IMR-90 (cell line): ENCODE measurements at regions not wholly inside any gene's neighbourhood (a gene's known extent, or its start where the extent isn't known, plus 50 kb on each side); places are given as distances from the start of the nearest gene placed in this dataset.

Experiments
- BHLHE40 ChIP-seq: fragments of 150-350 bp; IDR thresholded peaks from 2 replicates; pipeline ENCODE4 v1.6.1; 2016; ENCODE audit warnings: mild to moderate bottlenecking, low read depth, low read length
- CEBPB ChIP-seq: IDR thresholded peaks from 2 replicates; pipeline ENCODE4 v1.6.1; 2012; ENCODE audit warnings: low read depth, low read length, improper control_type of control experiment
- MAZ ChIP-seq: IDR thresholded peaks from 2 replicates; pipeline ENCODE4 v1.6.1; 2012; ENCODE audit warnings: low read depth, mild to moderate bottlenecking, low read length, improper control_type of control experiment, moderate library complexity, borderline replicate concordance
- MXI1 ChIP-seq: IDR thresholded peaks from 2 replicates; pipeline ENCODE4 v1.6.1; 2012; ENCODE audit warnings: low read depth, mild to moderate bottlenecking, low read length, moderate library complexity, borderline replicate concordance
- POLR2A ChIP-seq: IDR thresholded peaks from 2 replicates; pipeline ENCODE4 v1.6.1; 2012; ENCODE audit warnings: mild to moderate bottlenecking, low read depth, low read length
- RAD21 ChIP-seq: IDR thresholded peaks from 2 replicates; pipeline ENCODE4 v1.6.1; 2012; ENCODE audit warnings: low read length, improper control_type of control experiment
- RCOR1 ChIP-seq: IDR thresholded peaks from 2 replicates; pipeline ENCODE4 v1.6.1; 2012; ENCODE audit warnings: mild to moderate bottlenecking, low read length, improper control_type of control experiment; ENCODE audit not compliant: insufficient replicate concordance
- RFX5 ChIP-seq: IDR thresholded peaks from 2 replicates; pipeline ENCODE4 v1.8.0; 2012; ENCODE audit warnings: low read depth, mild to moderate bottlenecking, low read length, moderate library complexity
- SMC3 ChIP-seq: fragments of 150-350 bp; IDR thresholded peaks from 2 replicates; pipeline ENCODE4 v1.6.1; 2016; ENCODE audit warnings: low read depth, mild to moderate bottlenecking, antibody characterized with exemption, low read length, moderate library complexity
- TF ChIP-seq, protein P1 (sequence below): conservative IDR thresholded peaks from 2 replicates; pipeline ENCODE4 v1.5.1; 2012; ENCODE audit warnings: mild to moderate bottlenecking, low read depth, low read length, improper control_type of control experiment
- TF ChIP-seq, protein P2 (sequence below): fragments of 150-350 bp; IDR thresholded peaks from 2 replicates; pipeline ENCODE4 v1.6.1; 2016; ENCODE audit warnings: low read depth, mild to moderate bottlenecking, low read length, moderate library complexity, borderline replicate concordance

DNA sequence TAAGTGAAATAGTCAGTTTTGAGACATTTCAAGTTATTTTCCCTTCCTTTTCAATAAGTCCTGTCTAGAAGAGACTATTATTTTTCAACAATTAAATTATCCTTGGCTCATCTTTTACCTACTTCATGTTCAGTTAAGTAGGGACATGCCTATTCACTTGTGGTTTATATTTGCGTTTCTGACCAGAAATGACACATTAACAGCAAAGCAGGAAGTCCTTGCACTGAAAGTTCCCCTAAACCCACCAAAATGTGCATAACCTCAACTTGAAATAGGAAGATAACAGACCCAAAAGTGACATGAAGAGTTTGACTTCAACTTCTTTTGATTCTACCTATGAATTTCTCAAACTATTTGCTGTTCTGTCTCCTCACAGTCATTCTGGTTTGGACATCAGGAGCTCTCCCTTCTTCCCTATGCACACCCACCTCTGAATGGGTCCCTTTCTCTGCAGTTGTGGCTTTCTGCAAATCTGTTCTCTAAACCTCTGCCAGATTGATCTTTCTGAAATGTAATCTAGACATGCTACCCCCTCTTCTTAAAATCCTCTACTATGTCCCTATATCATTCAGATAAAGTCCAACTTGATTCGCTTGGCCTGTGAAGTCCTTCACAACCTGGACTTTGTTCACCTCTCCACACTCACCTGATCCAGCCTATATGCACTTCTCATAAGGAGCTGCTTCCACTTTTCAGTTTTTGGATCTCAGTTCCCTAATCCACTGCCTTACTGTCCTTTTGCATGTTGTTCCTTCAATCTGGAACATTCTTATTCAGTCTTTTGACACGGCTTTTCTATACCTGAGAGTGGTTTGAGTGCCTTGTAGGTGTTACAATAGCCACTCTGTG is 661.5 kb upstream of the ADGRL4 start:
- TF ChIP-seq, protein P1, sequence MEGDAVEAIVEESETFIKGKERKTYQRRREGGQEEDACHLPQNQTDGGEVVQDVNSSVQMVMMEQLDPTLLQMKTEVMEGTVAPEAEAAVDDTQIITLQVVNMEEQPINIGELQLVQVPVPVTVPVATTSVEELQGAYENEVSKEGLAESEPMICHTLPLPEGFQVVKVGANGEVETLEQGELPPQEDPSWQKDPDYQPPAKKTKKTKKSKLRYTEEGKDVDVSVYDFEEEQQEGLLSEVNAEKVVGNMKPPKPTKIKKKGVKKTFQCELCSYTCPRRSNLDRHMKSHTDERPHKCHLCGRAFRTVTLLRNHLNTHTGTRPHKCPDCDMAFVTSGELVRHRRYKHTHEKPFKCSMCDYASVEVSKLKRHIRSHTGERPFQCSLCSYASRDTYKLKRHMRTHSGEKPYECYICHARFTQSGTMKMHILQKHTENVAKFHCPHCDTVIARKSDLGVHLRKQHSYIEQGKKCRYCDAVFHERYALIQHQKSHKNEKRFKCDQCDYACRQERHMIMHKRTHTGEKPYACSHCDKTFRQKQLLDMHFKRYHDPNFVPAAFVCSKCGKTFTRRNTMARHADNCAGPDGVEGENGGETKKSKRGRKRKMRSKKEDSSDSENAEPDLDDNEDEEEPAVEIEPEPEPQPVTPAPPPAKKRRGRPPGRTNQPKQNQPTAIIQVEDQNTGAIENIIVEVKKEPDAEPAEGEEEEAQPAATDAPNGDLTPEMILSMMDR = no peak
- no peak for TF ChIP-seq POLR2A
- TF ChIP-seq BHLHE40 = no peak
- no peak for TF ChIP-seq CEBPB
- TF ChIP-seq, protein P2, sequence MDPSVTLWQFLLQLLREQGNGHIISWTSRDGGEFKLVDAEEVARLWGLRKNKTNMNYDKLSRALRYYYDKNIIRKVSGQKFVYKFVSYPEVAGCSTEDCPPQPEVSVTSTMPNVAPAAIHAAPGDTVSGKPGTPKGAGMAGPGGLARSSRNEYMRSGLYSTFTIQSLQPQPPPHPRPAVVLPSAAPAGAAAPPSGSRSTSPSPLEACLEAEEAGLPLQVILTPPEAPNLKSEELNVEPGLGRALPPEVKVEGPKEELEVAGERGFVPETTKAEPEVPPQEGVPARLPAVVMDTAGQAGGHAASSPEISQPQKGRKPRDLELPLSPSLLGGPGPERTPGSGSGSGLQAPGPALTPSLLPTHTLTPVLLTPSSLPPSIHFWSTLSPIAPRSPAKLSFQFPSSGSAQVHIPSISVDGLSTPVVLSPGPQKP = no peak
- no peak for TF ChIP-seq RFX5
- no peak for TF ChIP-seq MXI1
- no peak for TF ChIP-seq MAZ
- TF ChIP-seq RAD21 = no peak
- no peak for TF ChIP-seq SMC3
- TF ChIP-seq RCOR1 = no peak
